ENCODE measurements at regions not wholly inside any gene's neighbourhood (a gene's known extent, or its start where the extent isn't known, plus 50 kb on each side); places are given as distances from the start of the nearest gene placed in this dataset.
"Not testable (repeated sequence)": the region's sequence is repeated elsewhere in the genome, so short reads cannot be mapped to it uniquely, and the experiment has no call there.

DNA sequence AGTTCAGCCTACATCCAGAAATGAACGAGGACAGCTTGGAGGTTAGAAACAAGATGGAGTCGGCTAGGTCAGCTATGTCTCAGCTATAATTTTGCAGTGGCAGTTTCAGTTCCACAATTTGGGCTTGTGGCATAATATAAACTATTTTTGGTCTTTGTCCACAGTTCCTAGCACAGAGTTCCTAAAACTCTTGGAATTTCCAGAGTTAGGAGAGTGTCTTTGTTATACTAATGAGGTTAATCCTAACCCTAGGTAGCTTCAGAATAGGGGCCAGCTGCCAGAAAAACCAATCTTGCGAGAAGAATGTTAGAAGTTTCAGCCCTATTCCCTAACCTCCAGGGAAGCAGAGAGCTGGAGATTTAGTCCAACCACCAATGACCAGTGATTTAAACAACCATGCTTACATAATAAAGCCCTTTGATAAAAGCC lies 131.9 kb downstream of the AKR1D1 start:
- no peak for DNase-seq (ENCODE audit: low spot score)
- TF ChIP-seq, protein P1, sequence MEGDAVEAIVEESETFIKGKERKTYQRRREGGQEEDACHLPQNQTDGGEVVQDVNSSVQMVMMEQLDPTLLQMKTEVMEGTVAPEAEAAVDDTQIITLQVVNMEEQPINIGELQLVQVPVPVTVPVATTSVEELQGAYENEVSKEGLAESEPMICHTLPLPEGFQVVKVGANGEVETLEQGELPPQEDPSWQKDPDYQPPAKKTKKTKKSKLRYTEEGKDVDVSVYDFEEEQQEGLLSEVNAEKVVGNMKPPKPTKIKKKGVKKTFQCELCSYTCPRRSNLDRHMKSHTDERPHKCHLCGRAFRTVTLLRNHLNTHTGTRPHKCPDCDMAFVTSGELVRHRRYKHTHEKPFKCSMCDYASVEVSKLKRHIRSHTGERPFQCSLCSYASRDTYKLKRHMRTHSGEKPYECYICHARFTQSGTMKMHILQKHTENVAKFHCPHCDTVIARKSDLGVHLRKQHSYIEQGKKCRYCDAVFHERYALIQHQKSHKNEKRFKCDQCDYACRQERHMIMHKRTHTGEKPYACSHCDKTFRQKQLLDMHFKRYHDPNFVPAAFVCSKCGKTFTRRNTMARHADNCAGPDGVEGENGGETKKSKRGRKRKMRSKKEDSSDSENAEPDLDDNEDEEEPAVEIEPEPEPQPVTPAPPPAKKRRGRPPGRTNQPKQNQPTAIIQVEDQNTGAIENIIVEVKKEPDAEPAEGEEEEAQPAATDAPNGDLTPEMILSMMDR (IDR thresholded peaks at IDR 0.05) = no peak

GRCh38 chr7:138208864-138209263 lies 132.6 kb downstream of the AKR1D1 start:
- H3K27me3 ChIP-seq = no peaks in the 10 kb centered on the region
- no peak for DNase-seq (ENCODE audit: low spot score)
- H3K27ac ChIP-seq = no peak overlapping the region
- H3K4me3 ChIP-seq = no peak overlapping the region
- no peaks in the 10 kb centered on the region for H3K9me3 ChIP-seq
- TF ChIP-seq, protein P1 (IDR thresholded peaks at IDR 0.05) = no peak
- H3K4me1 ChIP-seq = no peaks in the 10 kb centered on the region
- no peaks in the 10 kb centered on the region for H3K36me3 ChIP-seq

More for the DNA sequence above, 131.9 kb downstream of the AKR1D1 start:
- Histone ChIP-seq H3K36me3 (no peaks in the 10 kb centered on the region), H3K9me3 (no peaks in the 10 kb centered on the region), H3K27me3 (no peaks in the 10 kb centered on the region), H3K4me3 (no peak overlapping the region), H3K27ac (no peak overlapping the region), H3K4me1 (no peaks in the 10 kb centered on the region)

GRCh38 chr7:138212314-138212713 lies 136.1 kb downstream of the AKR1D1 start:
- no peak for DNase-seq (ENCODE audit: low spot score)

DNA sequence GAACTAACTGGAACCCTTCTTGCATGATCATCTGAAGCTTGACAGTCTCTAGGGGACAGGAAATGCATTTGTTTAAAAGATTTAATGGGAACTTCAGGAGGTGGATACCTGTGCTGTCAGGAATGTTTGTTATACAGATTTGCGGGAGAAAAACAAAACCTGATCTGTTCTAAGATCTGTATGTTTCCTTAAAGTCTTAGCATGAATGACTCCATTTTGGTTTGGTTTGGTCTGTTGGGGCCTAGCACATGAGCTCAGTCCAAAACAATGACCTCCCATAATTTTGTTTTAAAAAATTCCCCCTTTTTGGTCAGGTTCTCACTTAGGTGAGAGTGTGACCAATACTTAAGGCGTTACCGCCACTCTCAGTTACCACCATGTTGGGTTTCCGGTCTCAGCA lies 138.7 kb downstream of the AKR1D1 start:
- Histone ChIP-seq H3K4me1 (no peaks in the 10 kb centered on the region), H3K27me3 (no peaks in the 10 kb centered on the region), H3K36me3 (no peaks in the 10 kb centered on the region), H3K4me3 (no peak overlapping the region), H3K27ac (no peak overlapping the region), H3K9me3 (no peaks in the 10 kb centered on the region)
- TF ChIP-seq, protein P1 (IDR thresholded peaks at IDR 0.05) = no peak
- DNase-seq (ENCODE audit: low spot score) = no peak

More at GRCh38 chr7:138212314-138212713, 136.1 kb downstream of the AKR1D1 start:
- Histone ChIP-seq H3K4me3 (no peak overlapping the region), H3K9me3 (no peaks in the 10 kb centered on the region), H3K27ac (no peak overlapping the region), H3K4me1 (no peaks in the 10 kb centered on the region), H3K36me3 (no peaks in the 10 kb centered on the region), H3K27me3 (no peaks in the 10 kb centered on the region)
- TF ChIP-seq, protein P1 (IDR thresholded peaks at IDR 0.05) = no peak

DNA sequence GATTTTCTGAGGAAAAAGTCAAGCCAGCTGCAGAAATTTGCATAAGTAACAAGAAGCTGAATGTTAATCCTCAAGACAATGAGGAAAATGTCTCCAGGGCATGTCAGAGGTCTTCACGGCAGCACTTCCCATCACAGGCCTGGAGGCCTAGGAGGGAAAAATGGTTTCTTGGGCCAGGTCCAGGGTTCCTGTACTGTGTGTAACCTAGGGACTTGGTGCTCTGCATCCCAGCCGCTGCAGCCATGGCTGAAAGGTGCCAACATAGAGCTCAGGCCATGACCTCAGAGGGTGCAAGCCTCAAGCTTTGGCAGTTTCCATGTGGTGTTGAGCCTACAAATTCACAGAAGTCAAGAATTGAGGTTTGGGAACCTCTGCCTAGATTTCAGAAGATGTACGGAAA lies 144.1 kb downstream of the AKR1D1 start:
- H3K9me3 ChIP-seq; H3K27ac ChIP-seq; H3K36me3 ChIP-seq; H3K4me3 ChIP-seq; DNase-seq (ENCODE audit: low spot score); H3K27me3 ChIP-seq; H3K4me1 ChIP-seq: not testable (repeated sequence)

- H3K27ac ChIP-seq; H3K4me1 ChIP-seq; H3K4me3 ChIP-seq; H3K36me3 ChIP-seq; DNase-seq (ENCODE audit: low spot score); H3K27me3 ChIP-seq; H3K9me3 ChIP-seq: not testable (repeated sequence)
These were observed 145.1 kb downstream of the AKR1D1 start for GRCh38 chr7:138221388-138221787.

GRCh38 chr7:138223402-138223879 lies 147.2 kb downstream of the AKR1D1 start:
- H3K4me1 ChIP-seq = no peaks in the 10 kb centered on the region
- DNase-seq (ENCODE audit: low spot score) = no peak
- TF ChIP-seq, protein P1 (IDR thresholded peaks at IDR 0.05) = no peak
- H3K27me3 ChIP-seq = no peaks in the 10 kb centered on the region
- no peak overlapping the region for H3K4me3 ChIP-seq
- no peaks in the 10 kb centered on the region for H3K9me3 ChIP-seq
- H3K27ac ChIP-seq = no peak overlapping the region
- no peaks in the 10 kb centered on the region for H3K36me3 ChIP-seq
